NCI-H345 treated with DMSO at 0.1 percent for 48 hours (cell line): ENCODE measurements at regions not wholly inside any gene's neighbourhood (a gene's known extent, or its start where the extent isn't known, plus 50 kb on each side); places are given as distances from the start of the nearest gene placed in this dataset.
A peak's percentile ranks its signal among the peaks of the same experiment; 100 is the strongest.

Source experiments
- DNase-seq: peaks from one replicate; lab custom pipeline; 2025; ENCODE audit not compliant: unreplicated experiment; lab: John Stamatoyannopoulos, UW

DNA sequence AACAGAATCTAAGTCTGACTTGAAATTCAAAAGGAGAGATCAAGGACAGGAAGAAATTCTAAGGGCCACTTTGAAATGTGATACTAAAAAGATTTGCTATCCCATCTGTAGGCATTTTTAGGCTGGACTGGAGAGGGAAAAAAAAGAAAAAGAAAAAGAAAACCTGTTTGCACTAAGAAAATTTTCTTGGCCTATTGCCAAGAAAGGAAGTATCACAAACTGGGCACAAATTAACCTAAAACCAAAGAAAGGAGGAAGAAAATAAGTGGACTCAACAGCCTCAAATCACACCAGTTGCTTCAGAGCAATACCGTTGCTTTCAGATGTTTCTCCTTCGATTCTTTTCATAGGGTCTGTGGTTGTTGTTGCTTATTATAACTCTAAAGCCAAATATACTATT lies 287.9 kb upstream of the VRK2 start:
- DNase-seq: no peak

DNA sequence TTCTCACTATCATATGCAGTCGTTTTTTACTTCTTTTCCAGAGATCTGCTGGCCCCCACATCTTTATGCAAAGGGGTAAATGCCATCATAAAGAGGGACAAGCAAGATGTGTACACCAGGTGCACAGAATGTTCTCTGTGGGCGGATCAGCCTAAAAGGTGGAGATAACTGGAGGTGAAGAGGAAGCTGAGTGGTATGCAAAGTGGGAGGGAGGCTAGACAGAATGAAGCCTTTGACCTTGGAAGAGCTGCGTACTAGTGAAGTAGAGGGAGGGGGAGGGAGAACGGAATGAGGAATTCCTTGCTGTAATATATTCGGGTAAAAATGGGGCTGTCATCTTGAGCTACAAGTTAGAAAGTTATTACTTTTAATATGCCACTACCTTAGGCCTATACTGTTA lies 287.5 kb upstream of the VRK2 start:
- DNase-seq: no peak

GRCh38 chr2:57759822-57760300 lies 286.7 kb upstream of the VRK2 start:
- DNase-seq: peak; percentile 69

DNA sequence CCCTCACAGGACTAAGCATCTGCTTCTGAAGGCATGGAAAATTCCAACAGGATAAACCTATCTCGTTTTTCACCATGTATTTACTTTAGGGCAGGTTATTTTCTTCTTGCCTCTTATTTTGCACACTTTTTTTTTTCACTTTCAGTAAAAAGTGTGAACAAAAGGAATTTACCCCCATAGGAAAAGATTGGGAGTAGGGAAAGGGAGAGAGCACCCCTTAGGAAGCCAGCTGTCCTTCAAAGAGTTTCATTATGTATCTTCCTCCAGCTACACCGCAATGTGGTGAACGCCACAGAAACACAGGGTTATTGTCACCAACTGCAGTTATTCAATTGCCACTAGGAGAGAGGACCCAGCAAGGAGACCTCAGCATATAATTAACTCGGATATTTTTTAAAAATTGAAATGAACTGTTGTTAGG lies 286.2 kb upstream of the VRK2 start:
- no peak for DNase-seq

DNA sequence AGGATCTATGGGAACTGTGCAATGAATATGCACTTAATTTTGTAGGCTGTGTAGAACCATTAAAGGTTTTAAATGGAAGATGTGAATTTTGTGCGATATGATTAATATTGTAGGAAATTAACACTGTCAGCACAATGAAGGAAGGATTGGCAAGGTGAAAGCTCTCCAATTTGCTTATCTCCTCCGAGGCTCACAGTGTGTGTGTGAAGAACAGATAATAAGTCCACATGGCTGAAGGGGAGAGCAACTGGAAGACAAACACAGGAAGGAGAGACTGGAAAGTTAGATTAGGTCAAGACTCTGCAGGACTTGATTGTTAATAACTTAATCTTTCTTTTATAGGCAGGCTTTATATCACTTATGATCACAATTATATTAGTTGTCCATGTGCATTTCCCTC lies 269.7 kb upstream of the VRK2 start:
- DNase-seq: no peak

GRCh38 chr2:57782587-57782986 lies 264.0 kb upstream of the VRK2 start:
- no peak for DNase-seq

DNA sequence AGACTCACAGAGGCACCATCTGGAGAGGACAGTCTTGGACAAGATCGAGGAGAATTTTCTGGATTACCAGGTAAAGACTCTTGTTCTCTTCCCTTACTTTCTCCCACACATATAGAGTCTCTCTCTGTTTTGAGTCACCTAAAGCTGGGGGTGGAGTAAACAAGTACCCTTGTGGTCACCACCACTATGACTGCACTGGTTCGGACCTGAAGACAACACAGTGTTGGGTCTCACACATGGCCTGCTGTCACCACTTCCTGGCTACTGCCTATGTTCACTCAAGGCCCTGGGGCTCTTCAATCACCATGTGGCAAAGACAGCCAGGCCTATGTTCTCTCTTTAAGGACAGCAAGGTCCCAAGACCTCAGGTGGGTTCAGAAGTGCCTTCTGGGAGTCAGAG lies 253.3 kb upstream of the VRK2 start:
- DNase-seq: no peak

GRCh38 chr2:57796527-57796926 lies 250.1 kb upstream of the VRK2 start:
- DNase-seq: no peak

DNA sequence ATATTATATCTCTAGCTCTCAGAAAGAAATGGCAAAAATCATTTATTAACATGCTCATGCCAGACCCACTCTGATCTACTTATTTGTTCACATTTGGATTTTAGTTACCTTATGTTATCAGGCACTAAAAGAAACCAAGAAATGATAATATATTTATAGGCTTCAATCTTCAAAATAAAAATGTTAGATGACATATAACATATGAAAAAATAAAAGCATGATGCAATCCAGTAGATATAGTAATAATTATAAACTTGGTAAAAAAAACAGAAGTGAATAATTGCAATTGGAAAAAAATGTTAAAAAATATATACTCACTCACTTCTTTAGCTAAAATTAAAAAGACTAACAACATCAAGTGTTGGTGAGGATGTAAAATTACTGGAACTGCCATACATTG lies 248.3 kb upstream of the VRK2 start:
- DNase-seq: no peak

DNA sequence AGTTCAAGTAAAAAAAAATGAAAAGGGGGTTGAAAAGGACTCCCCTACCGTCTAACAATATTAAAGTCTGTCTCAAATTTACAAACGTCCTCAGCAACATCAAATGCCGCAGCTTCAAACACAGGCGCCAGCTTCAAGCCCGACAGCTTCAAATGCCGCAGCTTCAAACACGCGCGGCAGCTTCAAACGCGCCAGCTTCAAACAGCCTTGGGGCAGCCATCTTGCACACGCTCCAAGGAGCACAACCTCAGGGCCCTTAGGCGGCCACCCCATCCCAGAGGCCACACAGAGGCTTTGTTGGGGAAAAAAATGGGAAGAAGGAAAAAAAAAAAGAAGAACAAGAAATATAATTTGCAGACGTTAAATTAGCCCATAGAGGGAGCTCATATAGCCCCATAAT lies 244.4 kb upstream of the VRK2 start:
- no peak for DNase-seq

GRCh38 chr2:57804971-57805370 lies 241.6 kb upstream of the VRK2 start:
- DNase-seq: no peak

GRCh38 chr2:57806449-57806968 lies 240.1 kb upstream of the VRK2 start:
- DNase-seq: no peak

GRCh38 chr2:57809230-57809629 lies 237.4 kb upstream of the VRK2 start:
- DNase-seq: no peak

GRCh38 chr2:57821088-57821487 lies 225.5 kb upstream of the VRK2 start:
- no peak for DNase-seq

DNA sequence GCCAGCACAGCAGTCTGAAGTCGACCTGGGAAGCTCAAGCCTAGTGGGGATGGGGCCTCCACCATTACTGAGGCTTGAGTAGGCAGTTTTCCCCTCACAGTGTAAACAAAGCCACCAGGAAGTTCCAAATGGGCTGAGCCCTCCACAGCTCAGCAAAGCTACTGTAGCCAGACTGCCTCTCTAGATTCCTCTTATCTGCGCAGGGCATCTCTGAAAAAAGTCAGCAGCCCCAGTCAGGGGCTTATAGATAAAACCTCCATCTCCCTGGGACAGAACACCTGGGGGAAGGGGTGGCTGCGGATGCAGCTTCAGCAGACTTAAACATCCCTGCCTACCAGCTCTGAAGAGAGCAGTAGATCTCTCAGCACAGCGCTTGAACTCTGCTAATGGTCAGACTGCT lies 218.4 kb upstream of the VRK2 start:
- DNase-seq: no peak

- no peak for DNase-seq
Measured at GRCh38 chr2:57834666-57835065, 211.9 kb upstream of the VRK2 start.

DNA sequence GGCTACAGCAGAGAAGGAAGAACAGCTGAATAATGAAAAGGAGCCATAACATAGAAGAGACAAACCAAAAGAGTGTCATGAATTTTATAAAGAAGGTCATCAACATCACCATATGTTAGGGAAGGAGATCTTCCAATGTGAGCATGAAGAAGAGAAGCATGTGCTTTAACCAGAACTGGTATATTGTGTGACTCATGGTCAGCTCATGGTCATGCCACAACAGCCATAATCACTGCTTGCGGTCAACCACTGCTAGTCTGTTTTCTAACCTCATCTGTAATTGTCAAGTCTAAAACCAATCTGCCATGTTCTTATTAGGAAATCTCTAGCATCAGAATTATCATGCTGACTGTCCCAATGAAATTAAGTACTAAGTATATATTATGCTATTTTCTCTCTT lies 204.1 kb upstream of the VRK2 start:
- DNase-seq: no peak

DNA sequence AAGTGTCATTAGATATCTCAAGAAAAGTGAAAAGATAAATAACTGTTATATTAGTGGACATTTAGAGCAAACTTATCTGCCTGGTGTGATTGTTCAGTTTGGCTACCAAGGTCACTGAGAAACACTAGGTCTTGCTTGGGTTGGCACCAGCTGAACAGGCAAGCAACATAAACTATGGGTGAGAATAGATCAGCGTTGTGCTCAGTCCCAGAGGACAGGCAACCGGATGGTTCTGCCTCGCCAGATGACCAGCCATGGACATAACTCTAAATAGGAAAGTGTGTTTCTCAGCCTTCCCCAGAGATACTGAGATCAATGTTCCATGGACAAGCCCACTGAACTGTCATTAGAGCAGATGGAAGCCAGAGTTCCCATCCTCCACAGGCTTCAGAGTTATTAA lies 203.4 kb upstream of the VRK2 start:
- DNase-seq: no peak

DNA sequence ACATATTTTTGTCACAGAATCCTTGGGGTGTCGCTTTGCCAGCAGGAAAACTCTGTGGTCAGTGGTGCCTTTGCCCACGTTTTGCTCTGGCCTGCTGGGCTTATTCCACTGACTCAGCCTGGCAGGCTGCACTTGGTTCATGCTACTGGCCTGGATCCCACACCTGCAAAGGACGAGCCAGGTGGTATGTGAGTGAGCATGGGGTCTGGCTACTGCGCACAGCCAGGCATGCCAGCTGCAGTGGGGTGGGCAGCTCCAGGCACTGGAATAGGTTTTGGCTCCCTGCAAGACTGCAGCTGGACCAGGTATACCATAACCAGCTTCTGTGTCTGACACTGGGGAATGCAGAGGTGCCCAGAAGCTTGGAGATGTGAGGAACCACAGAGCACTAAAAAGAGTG lies 197.9 kb upstream of the VRK2 start:
- no peak for DNase-seq

DNA sequence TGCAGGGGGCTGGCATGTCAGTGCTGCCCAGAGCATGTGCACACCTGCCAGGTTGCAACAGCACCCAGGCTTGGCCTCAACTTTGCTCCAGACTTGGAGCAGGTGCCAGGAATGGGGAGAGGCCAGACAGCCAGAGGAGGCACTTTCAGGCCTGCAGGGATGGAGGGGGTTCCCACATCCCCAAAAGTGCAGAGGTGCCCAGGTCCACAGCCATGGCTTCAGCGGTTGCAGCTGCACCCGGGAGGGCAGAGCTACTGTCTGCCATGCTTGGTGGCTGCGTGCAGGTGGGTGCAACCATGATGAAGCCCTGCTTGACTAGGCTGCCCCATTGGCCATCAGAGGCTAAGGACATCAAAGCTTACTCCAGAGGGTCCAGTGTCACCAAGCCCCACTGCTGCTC lies 196.8 kb upstream of the VRK2 start:
- no peak for DNase-seq

GRCh38 chr2:57850415-57851130 lies 196.0 kb upstream of the VRK2 start:
- DNase-seq: no peak

- no peak for DNase-seq
Measured at GRCh38 chr2:57855212-57855611, 191.4 kb upstream of the VRK2 start.

DNA sequence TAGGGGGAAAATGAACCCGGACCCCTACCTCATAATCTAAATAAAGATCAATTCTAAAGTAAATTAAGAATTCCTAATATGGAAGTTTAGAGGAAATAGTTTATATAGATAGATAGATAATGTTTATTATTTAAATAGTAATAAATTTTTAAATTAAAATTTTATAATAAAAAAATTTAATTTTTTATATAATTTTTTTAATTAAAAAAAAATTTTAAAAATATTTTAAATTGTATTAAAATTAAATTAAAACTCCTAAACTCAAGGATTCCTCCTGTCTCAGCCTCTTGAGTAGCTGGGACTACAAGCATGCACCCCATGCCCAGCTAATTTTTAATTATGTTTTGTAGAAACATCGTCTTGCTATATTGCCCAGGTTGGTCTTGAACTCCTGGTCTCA lies 186.9 kb upstream of the VRK2 start:
- DNase-seq: no peak
